OCI-LY3 (cell line): ENCODE measurements at regions not wholly inside any gene's neighbourhood (a gene's known extent, or its start where the extent isn't known, plus 50 kb on each side); places are given as distances from the start of the nearest gene placed in this dataset.

Experiments
- EZH2phosphoT487 ChIP-seq: fragments of 200-600 bp; shearing (Covaris generic); IDR thresholded peaks from 2 replicates; pipeline ENCODE4 v1.6.1; 2018; ENCODE audit warnings: antibody characterized with exemption, mixed run types, low read depth
- TF ChIP-seq, protein P1 (sequence below): fragments of 200-600, 300-600 bp; sonication (generic); IDR thresholded peaks from 2 replicates; pipeline ENCODE4 v1.5.1; 2014; ENCODE audit warnings: antibody characterized with exemption, low read length, low read depth

DNA sequence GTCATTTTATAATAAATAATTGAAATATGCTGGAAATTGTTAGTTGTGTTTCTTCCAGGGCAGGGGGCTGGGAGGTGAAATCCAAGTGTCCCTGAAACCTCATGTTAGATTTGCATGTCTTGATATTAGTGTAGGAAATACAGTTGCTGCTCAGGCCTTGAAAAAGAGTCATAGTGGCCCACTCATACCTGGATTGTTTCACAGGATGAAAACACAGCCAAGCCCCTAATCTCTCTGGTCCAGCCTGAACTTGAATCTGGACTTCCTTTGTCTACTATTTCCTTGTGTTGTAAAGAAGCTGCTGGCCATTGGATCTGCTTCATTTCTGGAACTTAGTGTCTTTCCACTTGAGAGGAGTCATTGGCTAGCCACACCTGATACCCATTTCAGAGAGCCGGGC, 108.8 kb upstream of the JARID2 start:
- TF ChIP-seq, protein P1, sequence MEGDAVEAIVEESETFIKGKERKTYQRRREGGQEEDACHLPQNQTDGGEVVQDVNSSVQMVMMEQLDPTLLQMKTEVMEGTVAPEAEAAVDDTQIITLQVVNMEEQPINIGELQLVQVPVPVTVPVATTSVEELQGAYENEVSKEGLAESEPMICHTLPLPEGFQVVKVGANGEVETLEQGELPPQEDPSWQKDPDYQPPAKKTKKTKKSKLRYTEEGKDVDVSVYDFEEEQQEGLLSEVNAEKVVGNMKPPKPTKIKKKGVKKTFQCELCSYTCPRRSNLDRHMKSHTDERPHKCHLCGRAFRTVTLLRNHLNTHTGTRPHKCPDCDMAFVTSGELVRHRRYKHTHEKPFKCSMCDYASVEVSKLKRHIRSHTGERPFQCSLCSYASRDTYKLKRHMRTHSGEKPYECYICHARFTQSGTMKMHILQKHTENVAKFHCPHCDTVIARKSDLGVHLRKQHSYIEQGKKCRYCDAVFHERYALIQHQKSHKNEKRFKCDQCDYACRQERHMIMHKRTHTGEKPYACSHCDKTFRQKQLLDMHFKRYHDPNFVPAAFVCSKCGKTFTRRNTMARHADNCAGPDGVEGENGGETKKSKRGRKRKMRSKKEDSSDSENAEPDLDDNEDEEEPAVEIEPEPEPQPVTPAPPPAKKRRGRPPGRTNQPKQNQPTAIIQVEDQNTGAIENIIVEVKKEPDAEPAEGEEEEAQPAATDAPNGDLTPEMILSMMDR = no peak
- no peak for TF ChIP-seq EZH2phosphoT487
